LNCAP (cell line): ENCODE measurements at regions not wholly inside any gene's neighbourhood (a gene's known extent, or its start where the extent isn't known, plus 50 kb on each side); places are given as distances from the start of the nearest gene placed in this dataset.

Experiments used
- TF ChIP-seq, protein P1 (sequence below): fragments of 450-650 bp; IDR thresholded peaks from 2 replicates; pipeline ENCODE4 v1.5.1; 2017; ENCODE audit warnings: mild to moderate bottlenecking

DNA sequence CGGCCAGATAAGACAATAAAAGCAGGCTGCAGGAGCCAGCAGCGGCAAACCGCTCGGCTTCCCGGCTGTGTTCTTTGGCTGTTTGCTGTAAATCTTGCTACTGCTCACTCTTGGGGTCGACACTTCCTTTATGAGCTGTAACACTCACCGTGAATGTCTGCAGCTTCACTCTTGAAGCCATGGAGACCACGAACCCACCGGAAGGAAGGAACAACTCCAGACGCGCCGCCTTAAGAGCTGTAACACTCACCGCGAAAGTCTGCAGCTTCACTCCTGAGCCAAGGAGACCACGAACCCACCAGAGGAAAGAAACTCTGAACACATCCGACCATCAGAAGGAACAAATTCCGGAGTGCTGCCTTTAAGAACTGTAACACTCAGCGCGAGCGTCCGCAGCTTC lies 451.7 kb downstream of the AGTPBP1 start:
- TF ChIP-seq, protein P1, sequence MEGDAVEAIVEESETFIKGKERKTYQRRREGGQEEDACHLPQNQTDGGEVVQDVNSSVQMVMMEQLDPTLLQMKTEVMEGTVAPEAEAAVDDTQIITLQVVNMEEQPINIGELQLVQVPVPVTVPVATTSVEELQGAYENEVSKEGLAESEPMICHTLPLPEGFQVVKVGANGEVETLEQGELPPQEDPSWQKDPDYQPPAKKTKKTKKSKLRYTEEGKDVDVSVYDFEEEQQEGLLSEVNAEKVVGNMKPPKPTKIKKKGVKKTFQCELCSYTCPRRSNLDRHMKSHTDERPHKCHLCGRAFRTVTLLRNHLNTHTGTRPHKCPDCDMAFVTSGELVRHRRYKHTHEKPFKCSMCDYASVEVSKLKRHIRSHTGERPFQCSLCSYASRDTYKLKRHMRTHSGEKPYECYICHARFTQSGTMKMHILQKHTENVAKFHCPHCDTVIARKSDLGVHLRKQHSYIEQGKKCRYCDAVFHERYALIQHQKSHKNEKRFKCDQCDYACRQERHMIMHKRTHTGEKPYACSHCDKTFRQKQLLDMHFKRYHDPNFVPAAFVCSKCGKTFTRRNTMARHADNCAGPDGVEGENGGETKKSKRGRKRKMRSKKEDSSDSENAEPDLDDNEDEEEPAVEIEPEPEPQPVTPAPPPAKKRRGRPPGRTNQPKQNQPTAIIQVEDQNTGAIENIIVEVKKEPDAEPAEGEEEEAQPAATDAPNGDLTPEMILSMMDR, result no peak

GRCh38 chr9:85289142-85289541 lies 452.6 kb downstream of the AGTPBP1 start:
- TF ChIP-seq, protein P1, result no peak

GRCh38 chr9:85283421-85283820 lies 458.3 kb downstream of the AGTPBP1 start:
- TF ChIP-seq, protein P1, result no peak

DNA sequence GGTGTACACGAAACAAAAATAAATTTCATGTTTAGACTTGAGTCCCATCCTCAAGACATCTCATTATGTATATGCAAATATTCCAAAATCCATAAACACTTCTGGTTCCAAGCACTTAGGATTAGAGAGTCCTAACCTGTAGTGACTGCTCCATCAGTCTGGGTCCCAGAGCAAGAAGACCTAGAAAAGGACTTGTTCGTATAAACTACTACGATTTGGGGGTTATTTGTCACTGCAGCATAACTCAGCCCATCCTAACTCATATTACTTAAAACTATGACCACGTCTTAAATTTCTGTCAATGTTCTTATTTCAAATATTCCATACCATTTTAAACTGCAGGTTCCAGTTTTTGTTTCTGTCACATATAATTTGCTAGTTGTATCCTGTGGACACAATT lies 463.0 kb downstream of the AGTPBP1 start:
- TF ChIP-seq, protein P1, result no peak

DNA sequence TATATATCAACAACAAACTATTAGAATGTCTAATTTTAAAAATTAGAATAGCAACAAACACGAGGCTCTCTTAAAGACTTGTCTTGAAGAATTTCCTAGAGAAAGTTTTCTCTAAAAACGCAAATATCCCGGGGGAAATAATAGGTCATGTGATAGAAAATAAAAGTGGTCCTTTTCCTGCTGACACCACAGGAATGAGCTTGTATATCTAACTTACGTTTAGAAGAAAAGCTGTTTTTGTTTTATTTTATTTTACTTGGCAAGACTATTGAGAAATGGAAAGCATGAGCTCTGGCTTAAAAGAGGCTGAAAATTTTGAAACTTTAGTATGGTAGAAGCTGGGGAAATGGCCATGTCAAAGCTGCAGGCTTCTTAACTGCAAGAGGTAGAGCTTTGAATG lies 465.0 kb downstream of the AGTPBP1 start:
- TF ChIP-seq, protein P1, result no peak

DNA sequence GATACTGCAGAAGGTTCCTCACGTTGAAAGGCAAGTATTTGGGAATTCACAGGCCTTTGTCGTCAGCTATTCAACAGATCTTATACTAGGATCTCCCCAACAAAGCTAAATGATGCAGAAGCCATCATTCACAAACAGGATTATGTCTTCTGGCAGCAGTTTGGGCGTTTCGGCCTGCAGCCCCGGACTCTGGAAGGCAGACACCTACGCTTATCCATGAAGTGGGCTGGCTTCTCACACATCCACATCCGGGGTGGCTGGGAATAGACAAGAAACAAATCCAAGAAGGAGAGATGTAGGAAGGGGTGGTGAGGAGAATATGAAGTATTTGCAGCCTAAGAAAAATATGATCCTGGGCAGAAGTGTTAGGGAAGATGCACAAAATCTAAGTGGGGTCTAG lies 471.9 kb downstream of the AGTPBP1 start:
- TF ChIP-seq, protein P1, result no peak

DNA sequence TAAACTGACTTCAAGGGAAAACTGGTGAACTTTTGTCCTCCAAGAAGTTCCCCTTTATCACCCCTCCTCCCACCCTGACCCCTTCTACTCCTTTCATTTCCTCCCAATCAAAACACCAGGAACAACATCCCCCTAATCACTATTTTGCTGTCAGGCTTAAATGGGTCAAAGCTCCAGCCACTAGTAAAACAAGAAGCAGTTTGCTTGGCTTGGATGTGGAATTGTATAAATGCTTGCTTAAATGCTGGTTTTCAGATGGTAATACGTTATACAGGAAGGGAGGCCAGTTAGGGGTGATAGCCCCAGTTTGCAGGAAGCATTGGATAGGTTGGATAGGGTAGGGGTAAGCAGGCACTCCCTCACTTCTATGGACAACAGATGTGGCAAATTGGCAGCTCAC lies 473.6 kb downstream of the AGTPBP1 start:
- TF ChIP-seq, protein P1, result no peak

GRCh38 chr9:85264695-85265094 lies 477.1 kb downstream of the AGTPBP1 start:
- TF ChIP-seq, protein P1, result no peak
